ENCODE measurements at regions not wholly inside any gene's neighbourhood (a gene's known extent, or its start where the extent isn't known, plus 50 kb on each side); places are given as distances from the start of the nearest gene placed in this dataset.

GRCh38 chr18:38368246-38368645 lies 802.6 kb upstream of the CELF4 start:
- no peak for DNase-seq

GRCh38 chr18:38367473-38367872 lies 801.9 kb upstream of the CELF4 start:
- no peak for DNase-seq

- DNase-seq = no peak
Measured at GRCh38 chr18:38362286-38362792, 796.7 kb upstream of the CELF4 start.

- DNase-seq = no peak
Measured at GRCh38 chr18:38358805-38359657, 793.4 kb upstream of the CELF4 start.

GRCh38 chr18:38353149-38353548 lies 787.6 kb upstream of the CELF4 start:
- DNase-seq = no peak

GRCh38 chr18:38350141-38350540 lies 784.5 kb upstream of the CELF4 start:
- DNase-seq = no peak

GRCh38 chr18:38330573-38330972 lies 765.0 kb upstream of the CELF4 start:
- DNase-seq = no peak

- no peak for DNase-seq
Measured at GRCh38 chr18:38329145-38329544, 763.5 kb upstream of the CELF4 start.

GRCh38 chr18:38322206-38322605 lies 756.6 kb upstream of the CELF4 start:
- DNase-seq = no peak

- DNase-seq = no peak
Measured at GRCh38 chr18:38321262-38321661, 755.7 kb upstream of the CELF4 start.

- DNase-seq = no peak
Measured at GRCh38 chr18:38318416-38318815, 752.8 kb upstream of the CELF4 start.

- DNase-seq = no peak
Measured at GRCh38 chr18:38313831-38314230, 748.2 kb upstream of the CELF4 start.

GRCh38 chr18:38312532-38312931 lies 746.9 kb upstream of the CELF4 start:
- DNase-seq = no peak

- no peak for DNase-seq
Measured at GRCh38 chr18:38310936-38311335, 745.3 kb upstream of the CELF4 start.

GRCh38 chr18:38307914-38308313 lies 742.3 kb upstream of the CELF4 start:
- no peak for DNase-seq

- no peak for DNase-seq
Measured at GRCh38 chr18:38305961-38306360, 740.4 kb upstream of the CELF4 start.

GRCh38 chr18:38301621-38302020 lies 736.0 kb upstream of the CELF4 start:
- DNase-seq = no peak

- no peak for DNase-seq
Measured at GRCh38 chr18:38297910-38298309, 732.3 kb upstream of the CELF4 start.

- no peak for DNase-seq
Measured at GRCh38 chr18:38290229-38290628, 724.6 kb upstream of the CELF4 start.

- DNase-seq = no peak
Measured at GRCh38 chr18:38284972-38285371, 719.4 kb upstream of the CELF4 start.

- no peak for DNase-seq
Measured at GRCh38 chr18:38263066-38263465, 697.5 kb upstream of the CELF4 start.

- DNase-seq = no peak
Measured at GRCh38 chr18:38262661-38263060, 697.1 kb upstream of the CELF4 start.

- DNase-seq = no peak
Measured at GRCh38 chr18:38257661-38258060, 692.1 kb upstream of the CELF4 start.

GRCh38 chr18:38256366-38256765 lies 690.8 kb upstream of the CELF4 start:
- DNase-seq = peak; percentile 61

GRCh38 chr18:38250971-38251370 lies 685.4 kb upstream of the CELF4 start:
- no peak for DNase-seq

All from NCI-H1105 treated with DMSO at 0.1 percent for 48 hours (cell line).